ENCODE measurements at regions not wholly inside any gene's neighbourhood (a gene's known extent, or its start where the extent isn't known, plus 50 kb on each side); places are given as distances from the start of the nearest gene placed in this dataset.

- peak overlapping the region; percentile 57 for H2BK5ac ChIP-seq (ENCODE audit: low read depth, low read length, poor library complexity, severe bottlenecking)
- H4K20me1 ChIP-seq (ENCODE audit: insufficient read depth, low read length): no peaks in the 10 kb centered on the region
- no peak overlapping the region for H3K9ac ChIP-seq (ENCODE audit: low read depth, low read length)
- peak overlapping the region; percentile 24 for H2AFZ ChIP-seq (replicated peaks; ENCODE audit: low read length, poor library complexity)
- H3K27ac ChIP-seq (ENCODE audit: insufficient read depth, low read length): no peak overlapping the region
- peak overlapping the region; percentile 1; the same call in 1 of the 2 replicates for H4K5ac ChIP-seq (ENCODE audit: low read depth, low read length)
- dilution Hi-C loops (cut with HindIII; ENCODE audit: low sequenced_read_pairs, unreplicated experiment) (no loop called here), in situ Hi-C loops (cut with MboI; ENCODE audit: low sequenced_read_pairs) (no loop called here), intact Hi-C loops (cut with micrococcal nuclease) (no loop called here)
- H3K4me1 ChIP-seq (ENCODE audit: control insufficient read depth, insufficient read depth, low read length): no peaks in the 10 kb centered on the region; the same call in 1 of the 2 replicates
- H2AK9ac ChIP-seq (replicated peaks; ENCODE audit: low read depth, low read length, poor library complexity): no peak overlapping the region
- peak overlapping the region in 1 of 2 experiments; percentile 71; a peak in 2 of 4 replicates for H4K8ac ChIP-seq (ENCODE audit: low read depth in 2 of 2, low read length in 2 of 2)
- peaks cover 2% of the 10 kb centered on the region; the same call in 1 of the 2 replicates for H3K9me1 ChIP-seq (ENCODE audit: insufficient read depth, low read length)
- CTCF ChIA-PET: no interaction called here
- peak overlapping the region; percentile 42 for H2BK120ac ChIP-seq (ENCODE audit: low read depth, low read length)
- H3K36me3 ChIP-seq (ENCODE audit: control insufficient read depth, insufficient read depth, low read length): no peaks in the 10 kb centered on the region
- 0 out of 3 replicates have a peak overlapping the region, but pooled peaks have one; percentile 4 for H2BK15ac ChIP-seq (ENCODE audit: low read depth, low read length)
- peak overlapping the region; percentile 12; the same call in 1 of the 2 replicates for H3K23ac ChIP-seq (ENCODE audit: low read depth, low read length)
- no peaks in the 10 kb centered on the region for H3K9me3 ChIP-seq (ENCODE audit: control insufficient read depth, insufficient read depth, low read length)
- peak overlapping the region; percentile 21 for H4K91ac ChIP-seq (ENCODE audit: insufficient read depth, low read depth, low read length)
- 67% methylated on average over 1 of the region's 10 CpGs; no CpG with 5 or more reads in 1 of the 2 experiments for WGBS, 2 experiments (ENCODE audit: extremely low coverage in 2 of 2, insufficient read length in 1 of 2)
- H2AK5ac ChIP-seq (ENCODE audit: low read depth, low read length): no peak overlapping the region
- H2BK20ac ChIP-seq (ENCODE audit: low read depth, low read length): peak overlapping the region; percentile 78
- peak overlapping the region; percentile 22; the same call in 1 of the 2 replicates for H3K4me2 ChIP-seq (ENCODE audit: low read depth, low read length)
- no peaks in the 10 kb centered on the region for H3K79me1 ChIP-seq (ENCODE audit: low read depth in 1 of 2, low read length in 2 of 2)
- H3K27me3 ChIP-seq (ENCODE audit: control insufficient read depth, insufficient read depth, low read length): no peaks in the 10 kb centered on the region
- H3K14ac ChIP-seq (replicated peaks; ENCODE audit: low read depth, low read length): 0 out of 2 replicates have a peak overlapping the region, but pooled peaks have one; percentile 52
- peak overlapping the region; percentile 57; the same call in 1 of the 2 replicates for H3K18ac ChIP-seq (ENCODE audit: low read depth, low read length)
- BruUV-seq (replicated peaks): no TSS peak
- ATAC-seq (ENCODE audit: low read depth): peak; percentile 73
- no peak overlapping the region for H3K56ac ChIP-seq (ENCODE audit: extremely low read depth, insufficient read depth, low read length)
- H3K4me3 ChIP-seq (ENCODE audit: insufficient read depth, low read depth, low read length): no peak overlapping the region
- peak; percentile 22 for DNase-seq
- POLR2A ChIA-PET (ENCODE audit: unreplicated experiment): no interaction called here
- 0 out of 2 replicates have a peak overlapping the region, but pooled peaks have one; percentile 2 for H3K4ac ChIP-seq (ENCODE audit: low read depth, low read length)
- TF ChIP-seq, protein P1, sequence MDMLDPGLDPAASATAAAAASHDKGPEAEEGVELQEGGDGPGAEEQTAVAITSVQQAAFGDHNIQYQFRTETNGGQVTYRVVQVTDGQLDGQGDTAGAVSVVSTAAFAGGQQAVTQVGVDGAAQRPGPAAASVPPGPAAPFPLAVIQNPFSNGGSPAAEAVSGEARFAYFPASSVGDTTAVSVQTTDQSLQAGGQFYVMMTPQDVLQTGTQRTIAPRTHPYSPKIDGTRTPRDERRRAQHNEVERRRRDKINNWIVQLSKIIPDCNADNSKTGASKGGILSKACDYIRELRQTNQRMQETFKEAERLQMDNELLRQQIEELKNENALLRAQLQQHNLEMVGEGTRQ (IDR thresholded peaks at IDR 0.05; ENCODE audit: low read depth, low read length): no peak
- no peak for TF ChIP-seq RFX5 (IDR thresholded peaks at IDR 0.05; ENCODE audit: low read depth, low read length)
- TF ChIP-seq RAD21 (IDR thresholded peaks at IDR 0.05; ENCODE audit: low read length): no peak
- TF ChIP-seq MAFK (IDR thresholded peaks at IDR 0.05; ENCODE audit: low read depth, low read length): no peak
- no peak for TF ChIP-seq RCOR1 (IDR thresholded peaks at IDR 0.05; ENCODE audit: insufficient replicate concordance, low read length)
- TF ChIP-seq, protein P2, sequence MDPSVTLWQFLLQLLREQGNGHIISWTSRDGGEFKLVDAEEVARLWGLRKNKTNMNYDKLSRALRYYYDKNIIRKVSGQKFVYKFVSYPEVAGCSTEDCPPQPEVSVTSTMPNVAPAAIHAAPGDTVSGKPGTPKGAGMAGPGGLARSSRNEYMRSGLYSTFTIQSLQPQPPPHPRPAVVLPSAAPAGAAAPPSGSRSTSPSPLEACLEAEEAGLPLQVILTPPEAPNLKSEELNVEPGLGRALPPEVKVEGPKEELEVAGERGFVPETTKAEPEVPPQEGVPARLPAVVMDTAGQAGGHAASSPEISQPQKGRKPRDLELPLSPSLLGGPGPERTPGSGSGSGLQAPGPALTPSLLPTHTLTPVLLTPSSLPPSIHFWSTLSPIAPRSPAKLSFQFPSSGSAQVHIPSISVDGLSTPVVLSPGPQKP (IDR thresholded peaks at IDR 0.05; ENCODE audit: borderline replicate concordance, low read depth, low read length): no peak
- TF ChIP-seq CHD1 (IDR thresholded peaks at IDR 0.05; ENCODE audit: low read depth, low read length): no peak
- no peak for TF ChIP-seq MXI1 (IDR thresholded peaks at IDR 0.05; ENCODE audit: borderline replicate concordance, low read depth, low read length)
- TF ChIP-seq MAZ (IDR thresholded peaks at IDR 0.05; ENCODE audit: borderline replicate concordance, low read depth, low read length): no peak
- TF ChIP-seq CEBPB (IDR thresholded peaks at IDR 0.05; ENCODE audit: low read depth, low read length): no peak
- TF ChIP-seq SMC3 (IDR thresholded peaks at IDR 0.05; ENCODE audit: low read depth, low read length): no peak
- no peak for TF ChIP-seq POLR2A (IDR thresholded peaks at IDR 0.05; ENCODE audit: low read depth, low read length)
- no peak for TF ChIP-seq FOS (IDR thresholded peaks at IDR 0.05; ENCODE audit: low read depth, low read length)
These were observed 110.1 kb upstream of the LPAR1 start for GRCh38 chr9:111148052-111149017.

All from IMR-90 (cell line).